RPMI7951 (cell line): ENCODE measurements at regions not wholly inside any gene's neighbourhood (a gene's known extent, or its start where the extent isn't known, plus 50 kb on each side); places are given as distances from the start of the nearest gene placed in this dataset.
A peak's percentile ranks its signal among the peaks of the same experiment; 100 is the strongest.
"Not testable (repeated sequence)": the region's sequence is repeated elsewhere in the genome, so short reads cannot be mapped to it uniquely, and the experiment has no call there.

Experiments
- DNase-seq: peaks from one replicate; pipeline ENCODE4 v3.0.0-alpha.2; 2012; ENCODE audit warnings: low read depth

GRCh38 chr19:28296506-28296905 lies 916.4 kb downstream of the UQCRFS1 start:
- DNase-seq = peak; percentile 88

- not testable (repeated sequence) for DNase-seq
Measured at GRCh38 chr19:28294975-28295374, 918.0 kb downstream of the UQCRFS1 start.

GRCh38 chr19:28294395-28294794 lies 918.6 kb downstream of the UQCRFS1 start:
- peak; percentile 84 for DNase-seq

- DNase-seq = no peak
Measured at GRCh38 chr19:28293685-28294084, 919.3 kb downstream of the UQCRFS1 start.

GRCh38 chr19:28292822-28293500 lies 920.0 kb downstream of the UQCRFS1 start:
- peak; percentile 68 for DNase-seq

GRCh38 chr19:28291874-28292273 lies 921.1 kb downstream of the UQCRFS1 start:
- DNase-seq = no peak

- no peak for DNase-seq
Measured at GRCh38 chr19:28290963-28291657, 921.8 kb downstream of the UQCRFS1 start.

- DNase-seq = peak; percentile 75
Measured at GRCh38 chr19:28289295-28290063, 923.5 kb downstream of the UQCRFS1 start.

GRCh38 chr19:28288572-28289264 lies 924.2 kb downstream of the UQCRFS1 start:
- no peak for DNase-seq

GRCh38 chr19:28285917-28286316 lies 927.0 kb downstream of the UQCRFS1 start:
- DNase-seq = no peak

- no peak for DNase-seq
Measured at GRCh38 chr19:28285078-28285477, 927.9 kb downstream of the UQCRFS1 start.

GRCh38 chr19:28284389-28284788 lies 928.6 kb downstream of the UQCRFS1 start:
- no peak for DNase-seq

GRCh38 chr19:28283592-28283991 lies 929.4 kb downstream of the UQCRFS1 start:
- DNase-seq = no peak

GRCh38 chr19:28281676-28282075 lies 931.3 kb downstream of the UQCRFS1 start:
- no peak for DNase-seq

- no peak for DNase-seq
Measured at GRCh38 chr19:28264556-28264955, 948.4 kb downstream of the UQCRFS1 start.

- DNase-seq = no peak
Measured at GRCh38 chr19:28258829-28259228, 954.1 kb downstream of the UQCRFS1 start.

- DNase-seq = no peak
Measured at GRCh38 chr19:28257396-28257795, 955.6 kb downstream of the UQCRFS1 start.

- no peak for DNase-seq
Measured at GRCh38 chr19:28247243-28247642, 965.7 kb downstream of the UQCRFS1 start.

GRCh38 chr19:28245937-28246336 lies 967.0 kb downstream of the UQCRFS1 start:
- DNase-seq = no peak

- DNase-seq = no peak
Measured at GRCh38 chr19:28244966-28245365, 968.0 kb downstream of the UQCRFS1 start.

GRCh38 chr19:28242317-28242927 lies 970.5 kb downstream of the UQCRFS1 start:
- peak; percentile 45 for DNase-seq

- DNase-seq = no peak
Measured at GRCh38 chr19:28239270-28239669, 973.7 kb downstream of the UQCRFS1 start.
